Breast epithelium (tissue), 3 donors: ENCODE measurements at regions not wholly inside any gene's neighbourhood (a gene's known extent, or its start where the extent isn't known, plus 50 kb on each side); places are given as distances from the start of the nearest gene placed in this dataset.

Experiments
- POLR2A ChIP-seq: fragments of 450-650 bp; IDR thresholded peaks from one replicate; pipeline ENCODE4 v1.6.1; 2016; ENCODE audit warnings: antibody characterized with exemption, mild to moderate bottlenecking, moderate library complexity
- POLR2AphosphoS5 ChIP-seq, 3 donors: sonication (generic); formaldehyde crosslinking; IDR thresholded peaks; one replicate each; pipeline ENCODE4 v1.6.1; 2017; ENCODE audit warnings: antibody characterized with exemption in 3 of 3
- TF ChIP-seq, protein P1 (sequence below), 3 donors: fragments of 450-650 bp; IDR thresholded peaks; one replicate each; pipeline ENCODE4 v1.5.1; 2016 to 2017; ENCODE audit warnings: antibody characterized with exemption in 3 of 3, mild to moderate bottlenecking in 3 of 3, moderate library complexity in 3 of 3

DNA sequence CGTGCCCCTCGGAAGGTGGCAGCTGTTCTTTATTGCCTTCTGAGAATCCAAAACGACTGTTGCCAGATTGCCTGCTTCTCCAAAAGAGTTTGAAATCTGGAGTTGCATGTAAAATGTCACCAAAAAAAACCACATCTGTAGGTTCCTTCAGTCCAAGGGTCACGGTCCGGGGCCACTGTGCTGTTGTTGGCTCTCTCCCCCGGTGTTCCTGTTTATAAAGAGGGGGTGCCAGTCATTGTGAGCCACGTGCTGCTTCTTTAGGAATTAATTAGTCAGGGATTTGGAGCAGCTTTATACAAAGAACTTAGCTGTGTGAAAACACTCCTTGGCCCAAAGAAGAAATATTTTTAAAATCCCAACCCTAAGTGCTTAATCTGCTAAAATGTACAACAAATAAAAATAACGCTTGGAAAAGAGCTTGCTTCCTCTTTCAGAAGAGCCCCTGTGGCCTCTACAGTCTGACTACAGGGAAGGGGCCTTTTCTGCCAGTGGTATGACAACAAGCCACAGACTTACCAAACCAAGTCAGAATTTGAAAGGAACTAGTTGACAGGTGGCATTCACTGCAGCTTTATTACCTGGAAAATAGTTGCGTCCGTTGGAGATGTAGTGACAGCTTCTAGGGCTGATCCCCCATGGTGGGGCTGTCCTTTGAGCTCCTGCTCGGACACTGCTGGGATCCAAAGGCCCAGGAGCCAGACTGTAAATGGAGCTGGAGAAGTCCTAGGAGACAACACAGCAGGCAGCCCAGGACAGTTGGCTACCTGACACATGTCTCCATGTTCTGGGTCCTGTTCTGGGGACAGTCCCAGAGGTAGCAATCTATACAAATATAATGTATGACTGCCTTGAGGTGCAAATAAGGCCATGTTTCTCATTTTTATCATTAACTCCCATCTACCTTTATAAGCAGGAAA is 84.5 kb upstream of the SLC1A4 start:
- TF ChIP-seq, protein P1, sequence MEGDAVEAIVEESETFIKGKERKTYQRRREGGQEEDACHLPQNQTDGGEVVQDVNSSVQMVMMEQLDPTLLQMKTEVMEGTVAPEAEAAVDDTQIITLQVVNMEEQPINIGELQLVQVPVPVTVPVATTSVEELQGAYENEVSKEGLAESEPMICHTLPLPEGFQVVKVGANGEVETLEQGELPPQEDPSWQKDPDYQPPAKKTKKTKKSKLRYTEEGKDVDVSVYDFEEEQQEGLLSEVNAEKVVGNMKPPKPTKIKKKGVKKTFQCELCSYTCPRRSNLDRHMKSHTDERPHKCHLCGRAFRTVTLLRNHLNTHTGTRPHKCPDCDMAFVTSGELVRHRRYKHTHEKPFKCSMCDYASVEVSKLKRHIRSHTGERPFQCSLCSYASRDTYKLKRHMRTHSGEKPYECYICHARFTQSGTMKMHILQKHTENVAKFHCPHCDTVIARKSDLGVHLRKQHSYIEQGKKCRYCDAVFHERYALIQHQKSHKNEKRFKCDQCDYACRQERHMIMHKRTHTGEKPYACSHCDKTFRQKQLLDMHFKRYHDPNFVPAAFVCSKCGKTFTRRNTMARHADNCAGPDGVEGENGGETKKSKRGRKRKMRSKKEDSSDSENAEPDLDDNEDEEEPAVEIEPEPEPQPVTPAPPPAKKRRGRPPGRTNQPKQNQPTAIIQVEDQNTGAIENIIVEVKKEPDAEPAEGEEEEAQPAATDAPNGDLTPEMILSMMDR (IDR thresholded peaks at IDR 0.05), result no peak
- TF ChIP-seq POLR2A (no peak), POLR2AphosphoS5 (IDR thresholded peaks at IDR 0.05) (no peak)
